GM23338 (cell line): ENCODE measurements at regions not wholly inside any gene's neighbourhood (a gene's known extent, or its start where the extent isn't known, plus 50 kb on each side); places are given as distances from the start of the nearest gene placed in this dataset.

Source experiments
- ATAC-seq: fragments of 200-7000 bp; cut with Tn5 transposase; 3 replicates; pipeline ENCODE4 v1.9.1; 2020
- DNase-seq: peaks from one replicate; pipeline ENCODE4 v3.0.0-alpha.2; 2015; ENCODE audit warnings: low spot score
- H2AFZ ChIP-seq: fragments of 200-600 bp; sonication (generic); 2 replicates; pipeline ENCODE4 v1.8.0; 2016; ENCODE audit warnings: antibody characterized with exemption, mild to moderate bottlenecking, moderate library complexity
- H3F3A ChIP-seq: fragments of 200-600 bp; sonication (generic); replicated peaks from 2 replicates; pipeline ENCODE4 v1.8.0; 2017; ENCODE audit warnings: antibody characterized with exemption, mixed run types, low read depth
- H3K27ac ChIP-seq: fragments of 200-600 bp; sonication (generic); 2 replicates; pipeline ENCODE4 v1.6.1; 2016; ENCODE audit warnings: low read depth
- H3K27me3 ChIP-seq: fragments of 200-600 bp; sonication (generic); 2 replicates; pipeline ENCODE4 v1.8.0; 2016; ENCODE audit warnings: mild to moderate bottlenecking, mixed run types, moderate library complexity; ENCODE audit not compliant: insufficient read depth
- H3K36me3 ChIP-seq: fragments of 200-600 bp; sonication (generic); 2 replicates; pipeline ENCODE4 v1.8.0; 2016; ENCODE audit warnings: mild to moderate bottlenecking; ENCODE audit not compliant: insufficient read depth
- H3K4me1 ChIP-seq: fragments of 200-600 bp; sonication (generic); 2 replicates; pipeline ENCODE4 v1.8.0; 2016; ENCODE audit warnings: mild to moderate bottlenecking, moderate library complexity; ENCODE audit not compliant: insufficient read depth
- H3K4me2 ChIP-seq: fragments of 200-600 bp; sonication (generic); 2 replicates; pipeline ENCODE4 v1.7.1; 2017; ENCODE audit warnings: mixed run types
- H3K4me3 ChIP-seq: fragments of 200-600 bp; sonication (generic); 2 replicates; pipeline ENCODE4 v1.6.1; 2016; ENCODE audit warnings: mixed run types
- H3K79me2 ChIP-seq: fragments of 200-600 bp; sonication (generic); replicated peaks from 2 replicates; pipeline ENCODE4 v1.8.0; 2017; ENCODE audit warnings: mild to moderate bottlenecking; ENCODE audit not compliant: insufficient read depth
- H3K9me2 ChIP-seq: fragments of 200-600 bp; sonication (generic); 2 replicates; pipeline ENCODE4 v1.8.0; 2017; ENCODE audit not compliant: insufficient read depth
- H4K20me1 ChIP-seq: fragments of 200-600 bp; sonication (generic); replicated peaks from 2 replicates; pipeline ENCODE4 v1.8.0; 2017; ENCODE audit warnings: mild to moderate bottlenecking; ENCODE audit not compliant: insufficient read depth
- H3K27ac Mint-ChIP-seq: 2 replicates; pipeline ENCODE4 v1.8.0; 2020; ENCODE audit warnings: inconsistent platforms, mild to moderate bottlenecking, moderate library complexity, mixed read lengths
- H3K27me3 Mint-ChIP-seq: 3 replicates; pipeline ENCODE4 v1.8.0; 2022; ENCODE audit warnings: low read depth, mild to moderate bottlenecking, moderate library complexity, mixed read lengths, inconsistent platforms; ENCODE audit not compliant: insufficient read depth, poor library complexity
- H3K36me3 Mint-ChIP-seq: 3 replicates; pipeline ENCODE4 v1.8.0; 2021; ENCODE audit warnings: low read depth, mild to moderate bottlenecking, inconsistent platforms, moderate library complexity, mixed read lengths
- H3K4me1 Mint-ChIP-seq: 3 replicates; pipeline ENCODE4 v1.8.0; 2020; ENCODE audit warnings: mild to moderate bottlenecking, inconsistent platforms, mixed read lengths
- H3K4me3 Mint-ChIP-seq: 3 replicates; pipeline ENCODE4 v1.8.0; 2021; ENCODE audit warnings: moderate library complexity, mild to moderate bottlenecking, inconsistent platforms, mixed read lengths
- H3K9me3 Mint-ChIP-seq: 3 replicates; pipeline ENCODE4 v1.8.0; 2020; ENCODE audit warnings: moderate library complexity, mild to moderate bottlenecking, inconsistent platforms, mixed read lengths
- CTCF ChIP-seq, 2 experiments: fragments of 200-600 bp in 1 of 2; sonication (generic) in 1 of 2; conservative IDR thresholded peaks; 2 replicates each; pipeline versions ENCODE4 v1.5.1 to v1.6.1; 2016 to 2017; ENCODE audit warnings: antibody characterized with exemption in 2 of 2, low read depth in 2 of 2, mild to moderate bottlenecking in 2 of 2, moderate library complexity in 1 of 2
- ETS1 ChIP-seq: IDR thresholded peaks from 2 replicates; pipeline ENCODE4 v1.6.1; 2016; ENCODE audit warnings: antibody characterized with exemption
- EZH2 ChIP-seq: fragments of 200-600 bp; sonication (generic); IDR thresholded peaks from one replicate; pipeline ENCODE4 v1.8.0; 2017; ENCODE audit warnings: antibody characterized with exemption, mild to moderate bottlenecking, low read depth; ENCODE audit not compliant: unreplicated experiment
- EZH2phosphoT487 ChIP-seq: fragments of 200-600 bp; sonication (generic); IDR thresholded peaks from one replicate; pipeline ENCODE4 v1.8.1; 2018; ENCODE audit warnings: antibody characterized with exemption; ENCODE audit not compliant: unreplicated experiment
- JUNB ChIP-seq: IDR thresholded peaks from one replicate; pipeline ENCODE4 v1.6.1; 2016; ENCODE audit warnings: antibody characterized with exemption; ENCODE audit not compliant: unreplicated experiment
- NANOG ChIP-seq: IDR thresholded peaks from 2 replicates; pipeline ENCODE4 v1.6.1; 2016; ENCODE audit warnings: antibody characterized with exemption, borderline replicate concordance
- POLR2AphosphoS5 ChIP-seq: IDR thresholded peaks from 2 replicates; pipeline ENCODE4 v1.6.1; 2016; ENCODE audit warnings: antibody characterized with exemption, low read depth
- STAT1 ChIP-seq: IDR thresholded peaks from one replicate; pipeline ENCODE4 v1.6.1; 2016; ENCODE audit warnings: antibody characterized with exemption; ENCODE audit not compliant: unreplicated experiment
- ZNF114 ChIP-seq: fragments of 250-450 bp; sonication (Bioruptor Pico); IDR thresholded peaks from 2 replicates; pipeline ENCODE4 v1.5.0; 2020; ENCODE audit warnings: mild to moderate bottlenecking, moderate library complexity
- ZNF331 ChIP-seq: fragments of 250-450 bp; sonication (Bioruptor Pico); IDR thresholded peaks from 2 replicates; pipeline ENCODE4 v1.5.0; 2020; ENCODE audit warnings: low read depth, mild to moderate bottlenecking, moderate library complexity
- TF ChIP-seq, protein P1 (sequence below): IDR thresholded peaks from one replicate; pipeline ENCODE4 v1.6.1; 2018; ENCODE audit warnings: antibody characterized with exemption; ENCODE audit not compliant: unreplicated experiment
- TF ChIP-seq, protein P2 (sequence below): fragments of 250-450 bp; sonication (Bioruptor Pico); IDR thresholded peaks from 2 replicates; pipeline ENCODE4 v1.5.0; 2020; ENCODE audit warnings: mild to moderate bottlenecking, moderate library complexity

- Mint-ChIP-seq H3K9me3 (no peaks in the 10 kb centered on the region), H3K4me1 (no peaks in the 10 kb centered on the region; the same call in 2 of the 3 replicates), H3K36me3 (no peaks in the 10 kb centered on the region), H3K27me3 (peaks cover 2% of the 10 kb centered on the region), H3K27ac (no peak overlapping the region), H3K4me3 (no peak overlapping the region)
- DNase-seq: no peak
- TF ChIP-seq STAT1 (no peak), ZNF331 (CRISPR knock-in tag) (no peak), CTCF (conservative IDR thresholded peaks at IDR 0.05; ENCODE audit: low read depth in 2 of 2) (no peak), EZH2phosphoT487 (no peak), JUNB (no peak), POLR2AphosphoS5 (no peak), ZNF114 (CRISPR knock-in tag) (no peak), ETS1 (no peak), NANOG (no peak), EZH2 (no peak)
- TF ChIP-seq, protein P1, sequence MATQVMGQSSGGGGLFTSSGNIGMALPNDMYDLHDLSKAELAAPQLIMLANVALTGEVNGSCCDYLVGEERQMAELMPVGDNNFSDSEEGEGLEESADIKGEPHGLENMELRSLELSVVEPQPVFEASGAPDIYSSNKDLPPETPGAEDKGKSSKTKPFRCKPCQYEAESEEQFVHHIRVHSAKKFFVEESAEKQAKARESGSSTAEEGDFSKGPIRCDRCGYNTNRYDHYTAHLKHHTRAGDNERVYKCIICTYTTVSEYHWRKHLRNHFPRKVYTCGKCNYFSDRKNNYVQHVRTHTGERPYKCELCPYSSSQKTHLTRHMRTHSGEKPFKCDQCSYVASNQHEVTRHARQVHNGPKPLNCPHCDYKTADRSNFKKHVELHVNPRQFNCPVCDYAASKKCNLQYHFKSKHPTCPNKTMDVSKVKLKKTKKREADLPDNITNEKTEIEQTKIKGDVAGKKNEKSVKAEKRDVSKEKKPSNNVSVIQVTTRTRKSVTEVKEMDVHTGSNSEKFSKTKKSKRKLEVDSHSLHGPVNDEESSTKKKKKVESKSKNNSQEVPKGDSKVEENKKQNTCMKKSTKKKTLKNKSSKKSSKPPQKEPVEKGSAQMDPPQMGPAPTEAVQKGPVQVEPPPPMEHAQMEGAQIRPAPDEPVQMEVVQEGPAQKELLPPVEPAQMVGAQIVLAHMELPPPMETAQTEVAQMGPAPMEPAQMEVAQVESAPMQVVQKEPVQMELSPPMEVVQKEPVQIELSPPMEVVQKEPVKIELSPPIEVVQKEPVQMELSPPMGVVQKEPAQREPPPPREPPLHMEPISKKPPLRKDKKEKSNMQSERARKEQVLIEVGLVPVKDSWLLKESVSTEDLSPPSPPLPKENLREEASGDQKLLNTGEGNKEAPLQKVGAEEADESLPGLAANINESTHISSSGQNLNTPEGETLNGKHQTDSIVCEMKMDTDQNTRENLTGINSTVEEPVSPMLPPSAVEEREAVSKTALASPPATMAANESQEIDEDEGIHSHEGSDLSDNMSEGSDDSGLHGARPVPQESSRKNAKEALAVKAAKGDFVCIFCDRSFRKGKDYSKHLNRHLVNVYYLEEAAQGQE: no peak
- TF ChIP-seq, protein P2, sequence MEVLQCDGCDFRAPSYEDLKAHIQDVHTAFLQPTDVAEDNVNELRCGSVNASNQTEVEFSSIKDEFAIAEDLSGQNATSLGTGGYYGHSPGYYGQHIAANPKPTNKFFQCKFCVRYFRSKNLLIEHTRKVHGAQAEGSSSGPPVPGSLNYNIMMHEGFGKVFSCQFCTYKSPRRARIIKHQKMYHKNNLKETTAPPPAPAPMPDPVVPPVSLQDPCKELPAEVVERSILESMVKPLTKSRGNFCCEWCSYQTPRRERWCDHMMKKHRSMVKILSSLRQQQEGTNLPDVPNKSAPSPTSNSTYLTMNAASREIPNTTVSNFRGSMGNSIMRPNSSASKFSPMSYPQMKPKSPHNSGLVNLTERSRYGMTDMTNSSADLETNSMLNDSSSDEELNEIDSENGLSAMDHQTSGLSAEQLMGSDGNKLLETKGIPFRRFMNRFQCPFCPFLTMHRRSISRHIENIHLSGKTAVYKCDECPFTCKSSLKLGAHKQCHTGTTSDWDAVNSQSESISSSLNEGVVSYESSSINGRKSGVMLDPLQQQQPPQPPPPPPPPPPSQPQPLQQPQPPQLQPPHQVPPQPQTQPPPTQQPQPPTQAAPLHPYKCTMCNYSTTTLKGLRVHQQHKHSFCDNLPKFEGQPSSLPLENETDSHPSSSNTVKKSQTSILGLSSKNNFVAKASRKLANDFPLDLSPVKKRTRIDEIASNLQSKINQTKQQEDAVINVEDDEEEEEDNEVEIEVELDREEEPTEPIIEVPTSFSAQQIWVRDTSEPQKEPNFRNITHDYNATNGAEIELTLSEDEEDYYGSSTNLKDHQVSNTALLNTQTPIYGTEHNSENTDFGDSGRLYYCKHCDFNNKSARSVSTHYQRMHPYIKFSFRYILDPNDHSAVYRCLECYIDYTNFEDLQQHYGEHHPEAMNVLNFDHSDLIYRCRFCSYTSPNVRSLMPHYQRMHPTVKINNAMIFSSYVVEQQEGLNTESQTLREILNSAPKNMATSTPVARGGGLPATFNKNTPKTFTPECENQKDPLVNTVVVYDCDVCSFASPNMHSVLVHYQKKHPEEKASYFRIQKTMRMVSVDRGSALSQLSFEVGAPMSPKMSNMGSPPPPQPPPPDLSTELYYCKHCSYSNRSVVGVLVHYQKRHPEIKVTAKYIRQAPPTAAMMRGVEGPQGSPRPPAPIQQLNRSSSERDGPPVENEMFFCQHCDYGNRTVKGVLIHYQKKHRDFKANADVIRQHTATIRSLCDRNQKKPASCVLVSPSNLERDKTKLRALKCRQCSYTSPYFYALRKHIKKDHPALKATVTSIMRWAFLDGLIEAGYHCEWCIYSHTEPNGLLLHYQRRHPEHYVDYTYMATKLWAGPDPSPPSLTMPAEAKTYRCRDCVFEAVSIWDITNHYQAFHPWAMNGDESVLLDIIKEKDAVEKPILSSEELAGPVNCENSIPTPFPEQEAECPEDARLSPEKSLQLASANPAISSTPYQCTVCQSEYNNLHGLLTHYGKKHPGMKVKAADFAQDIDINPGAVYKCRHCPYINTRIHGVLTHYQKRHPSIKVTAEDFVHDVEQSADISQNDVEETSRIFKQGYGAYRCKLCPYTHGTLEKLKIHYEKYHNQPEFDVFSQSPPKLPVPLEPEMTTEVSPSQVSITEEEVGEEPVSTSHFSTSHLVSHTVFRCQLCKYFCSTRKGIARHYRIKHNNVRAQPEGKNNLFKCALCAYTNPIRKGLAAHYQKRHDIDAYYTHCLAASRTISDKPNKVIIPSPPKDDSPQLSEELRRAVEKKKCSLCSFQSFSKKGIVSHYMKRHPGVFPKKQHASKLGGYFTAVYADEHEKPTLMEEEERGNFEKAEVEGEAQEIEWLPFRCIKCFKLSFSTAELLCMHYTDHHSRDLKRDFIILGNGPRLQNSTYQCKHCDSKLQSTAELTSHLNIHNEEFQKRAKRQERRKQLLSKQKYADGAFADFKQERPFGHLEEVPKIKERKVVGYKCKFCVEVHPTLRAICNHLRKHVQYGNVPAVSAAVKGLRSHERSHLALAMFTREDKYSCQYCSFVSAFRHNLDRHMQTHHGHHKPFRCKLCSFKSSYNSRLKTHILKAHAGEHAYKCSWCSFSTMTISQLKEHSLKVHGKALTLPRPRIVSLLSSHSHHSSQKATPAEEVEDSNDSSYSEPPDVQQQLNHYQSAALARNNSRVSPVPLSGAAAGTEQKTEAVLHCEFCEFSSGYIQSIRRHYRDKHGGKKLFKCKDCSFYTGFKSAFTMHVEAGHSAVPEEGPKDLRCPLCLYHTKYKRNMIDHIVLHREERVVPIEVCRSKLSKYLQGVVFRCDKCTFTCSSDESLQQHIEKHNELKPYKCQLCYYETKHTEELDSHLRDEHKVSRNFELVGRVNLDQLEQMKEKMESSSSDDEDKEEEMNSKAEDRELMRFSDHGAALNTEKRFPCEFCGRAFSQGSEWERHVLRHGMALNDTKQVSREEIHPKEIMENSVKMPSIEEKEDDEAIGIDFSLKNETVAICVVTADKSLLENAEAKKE: no peak
- Histone ChIP-seq H3K4me1 (no peaks in the 10 kb centered on the region), H2AFZ (no peak overlapping the region), H3K27ac (no peak overlapping the region), H4K20me1 (no peaks in the 10 kb centered on the region), H3K36me3 (no peaks in the 10 kb centered on the region), H3K4me2 (no peak overlapping the region), H3K79me2 (no peaks in the 10 kb centered on the region), H3F3A (no peaks in the 10 kb centered on the region), H3K9me2 (no peaks in the 10 kb centered on the region), H3K4me3 (no peak overlapping the region), H3K27me3 (no peaks in the 10 kb centered on the region)
- no peak for ATAC-seq
These were observed 454.1 kb upstream of the MAF start for GRCh38 chr16:80054647-80055046.
